ENCODE measurements at regions not wholly inside any gene's neighbourhood (a gene's known extent, or its start where the extent isn't known, plus 50 kb on each side); places are given as distances from the start of the nearest gene placed in this dataset.

DNA sequence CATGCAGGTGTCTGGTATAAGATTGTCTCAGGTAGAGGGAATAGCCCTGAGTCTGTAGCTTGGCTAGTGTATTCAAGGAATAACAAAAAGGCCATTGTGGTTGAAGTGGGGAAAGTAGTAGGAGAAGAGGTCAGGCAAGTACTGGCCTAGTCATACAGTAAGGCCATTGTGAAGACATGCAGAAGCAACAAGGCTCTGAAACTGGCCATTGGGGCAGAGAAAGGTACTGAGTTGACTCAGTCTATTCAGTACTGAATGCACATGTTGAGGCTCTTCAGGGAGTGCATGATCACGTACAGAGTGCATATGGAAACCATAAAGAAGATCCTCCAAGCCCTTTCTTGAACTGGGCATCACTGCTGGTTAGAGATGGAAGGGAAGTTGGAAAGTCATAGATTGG is 477.6 kb downstream of the SOX6 start:
- TF ChIP-seq, protein P1, sequence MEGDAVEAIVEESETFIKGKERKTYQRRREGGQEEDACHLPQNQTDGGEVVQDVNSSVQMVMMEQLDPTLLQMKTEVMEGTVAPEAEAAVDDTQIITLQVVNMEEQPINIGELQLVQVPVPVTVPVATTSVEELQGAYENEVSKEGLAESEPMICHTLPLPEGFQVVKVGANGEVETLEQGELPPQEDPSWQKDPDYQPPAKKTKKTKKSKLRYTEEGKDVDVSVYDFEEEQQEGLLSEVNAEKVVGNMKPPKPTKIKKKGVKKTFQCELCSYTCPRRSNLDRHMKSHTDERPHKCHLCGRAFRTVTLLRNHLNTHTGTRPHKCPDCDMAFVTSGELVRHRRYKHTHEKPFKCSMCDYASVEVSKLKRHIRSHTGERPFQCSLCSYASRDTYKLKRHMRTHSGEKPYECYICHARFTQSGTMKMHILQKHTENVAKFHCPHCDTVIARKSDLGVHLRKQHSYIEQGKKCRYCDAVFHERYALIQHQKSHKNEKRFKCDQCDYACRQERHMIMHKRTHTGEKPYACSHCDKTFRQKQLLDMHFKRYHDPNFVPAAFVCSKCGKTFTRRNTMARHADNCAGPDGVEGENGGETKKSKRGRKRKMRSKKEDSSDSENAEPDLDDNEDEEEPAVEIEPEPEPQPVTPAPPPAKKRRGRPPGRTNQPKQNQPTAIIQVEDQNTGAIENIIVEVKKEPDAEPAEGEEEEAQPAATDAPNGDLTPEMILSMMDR (IDR thresholded peaks at IDR 0.05; ENCODE audit: control insufficient read depth, extremely low read depth, insufficient read depth) = no peak
- no peak overlapping the region for H3K4me3 ChIP-seq (ENCODE audit: low read depth, low read length)
- no peak for DNase-seq (ENCODE audit: low read depth)

DNA sequence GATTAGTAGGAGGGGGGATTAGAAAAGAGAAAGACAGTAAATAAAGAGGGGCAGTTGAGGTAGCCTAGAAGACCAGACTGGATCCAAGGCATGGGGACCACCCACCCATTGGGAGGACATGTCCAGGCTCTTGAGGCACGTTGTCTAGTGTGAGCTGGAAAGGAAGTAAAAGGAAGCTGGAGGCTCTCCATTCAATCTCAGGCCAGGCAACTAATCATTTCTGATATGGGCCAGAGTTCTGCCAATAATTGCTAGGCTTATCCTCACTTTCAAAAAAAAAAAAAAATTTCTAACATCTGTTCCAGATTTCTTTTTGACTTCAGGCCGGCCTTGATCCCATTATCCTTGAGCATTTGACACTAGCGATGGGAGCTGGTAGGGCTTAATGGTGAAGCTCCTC is 476.1 kb downstream of the SOX6 start:
- TF ChIP-seq, protein P1 (IDR thresholded peaks at IDR 0.05; ENCODE audit: control insufficient read depth, extremely low read depth, insufficient read depth) = no peak
- DNase-seq (ENCODE audit: low read depth) = no peak
- no peak overlapping the region for H3K4me3 ChIP-seq (ENCODE audit: low read depth, low read length)

DNA sequence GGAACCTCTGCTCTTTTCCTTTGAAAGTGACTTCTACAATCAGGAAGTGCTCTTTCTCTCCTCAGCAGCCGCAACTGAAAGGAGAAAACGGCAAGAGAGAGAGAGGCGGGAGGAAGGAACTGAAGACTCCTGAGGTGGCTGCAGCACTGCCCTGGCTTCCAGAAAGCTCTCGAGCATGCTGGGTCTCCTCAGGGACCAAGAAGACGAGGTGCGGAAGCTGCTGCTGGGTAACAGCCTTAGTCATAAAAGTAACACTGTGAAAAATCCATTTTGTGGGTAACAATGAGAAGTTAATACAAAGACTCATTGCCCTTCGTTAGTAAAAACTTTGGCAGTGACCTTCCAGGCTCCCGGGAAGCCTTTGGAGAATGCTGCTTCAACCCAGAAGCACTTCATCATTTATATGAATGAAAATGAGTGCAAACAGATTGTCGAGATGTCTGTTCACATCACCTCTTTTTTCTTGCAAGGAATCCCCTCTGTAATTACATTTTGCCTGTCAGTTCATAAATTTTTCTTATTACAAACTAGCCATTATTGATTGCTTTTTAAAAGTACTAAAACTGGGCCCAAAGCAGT is 473.4 kb downstream of the SOX6 start:
- DNase-seq (ENCODE audit: low read depth) = no peak
- TF ChIP-seq, protein P1 (IDR thresholded peaks at IDR 0.05; ENCODE audit: control insufficient read depth, extremely low read depth, insufficient read depth) = no peak
- H3K4me3 ChIP-seq (ENCODE audit: low read depth, low read length) = no peak overlapping the region

DNA sequence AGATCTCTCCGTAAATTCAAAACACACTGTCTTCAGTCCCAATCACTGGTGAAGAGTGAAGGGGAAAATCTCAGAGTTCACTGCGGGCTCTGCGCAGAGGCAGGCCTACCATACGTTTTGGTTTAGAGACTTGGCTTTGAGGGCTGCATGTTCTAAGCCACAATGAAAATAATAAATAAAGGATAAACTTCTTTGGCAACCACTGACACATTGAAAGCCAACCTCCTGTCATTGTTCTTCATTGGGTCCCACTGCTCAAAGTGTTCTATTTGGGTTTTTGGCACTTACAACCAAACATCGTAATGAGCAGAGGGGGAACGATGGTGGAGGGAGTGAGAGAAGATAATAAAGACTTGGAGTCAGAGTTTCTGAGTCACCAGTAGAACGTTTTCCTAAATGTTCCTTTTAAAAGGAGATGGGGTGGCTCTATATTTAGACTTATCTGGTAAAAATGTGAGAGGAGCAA is 472.9 kb downstream of the SOX6 start:
- TF ChIP-seq, protein P1 (IDR thresholded peaks at IDR 0.05; ENCODE audit: control insufficient read depth, extremely low read depth, insufficient read depth) = no peak
- no peak for DNase-seq (ENCODE audit: low read depth)
- no peak overlapping the region for H3K4me3 ChIP-seq (ENCODE audit: low read depth, low read length)

DNA sequence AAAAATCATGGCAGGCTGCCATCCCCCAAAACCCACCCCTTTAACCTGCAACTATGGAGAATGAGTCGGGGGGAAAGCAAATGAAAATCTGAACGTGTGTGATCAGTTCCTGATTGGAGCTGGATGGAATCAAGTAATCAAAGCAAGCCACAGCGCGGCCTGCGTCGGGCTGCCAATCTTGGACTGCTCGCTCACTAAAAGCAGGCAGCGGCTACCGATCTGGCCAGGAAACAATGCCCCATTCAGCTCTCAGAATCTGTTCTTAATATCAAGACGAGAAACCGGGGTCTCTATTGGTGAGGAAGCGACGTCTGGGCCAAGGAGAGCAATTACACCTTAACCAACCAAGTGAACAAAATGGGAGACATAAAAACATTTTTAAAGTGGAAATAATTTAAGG is 472.2 kb downstream of the SOX6 start:
- no peak overlapping the region for H3K4me3 ChIP-seq (ENCODE audit: low read depth, low read length)
- TF ChIP-seq, protein P1 (IDR thresholded peaks at IDR 0.05; ENCODE audit: control insufficient read depth, extremely low read depth, insufficient read depth) = no peak
- DNase-seq (ENCODE audit: low read depth) = no peak

DNA sequence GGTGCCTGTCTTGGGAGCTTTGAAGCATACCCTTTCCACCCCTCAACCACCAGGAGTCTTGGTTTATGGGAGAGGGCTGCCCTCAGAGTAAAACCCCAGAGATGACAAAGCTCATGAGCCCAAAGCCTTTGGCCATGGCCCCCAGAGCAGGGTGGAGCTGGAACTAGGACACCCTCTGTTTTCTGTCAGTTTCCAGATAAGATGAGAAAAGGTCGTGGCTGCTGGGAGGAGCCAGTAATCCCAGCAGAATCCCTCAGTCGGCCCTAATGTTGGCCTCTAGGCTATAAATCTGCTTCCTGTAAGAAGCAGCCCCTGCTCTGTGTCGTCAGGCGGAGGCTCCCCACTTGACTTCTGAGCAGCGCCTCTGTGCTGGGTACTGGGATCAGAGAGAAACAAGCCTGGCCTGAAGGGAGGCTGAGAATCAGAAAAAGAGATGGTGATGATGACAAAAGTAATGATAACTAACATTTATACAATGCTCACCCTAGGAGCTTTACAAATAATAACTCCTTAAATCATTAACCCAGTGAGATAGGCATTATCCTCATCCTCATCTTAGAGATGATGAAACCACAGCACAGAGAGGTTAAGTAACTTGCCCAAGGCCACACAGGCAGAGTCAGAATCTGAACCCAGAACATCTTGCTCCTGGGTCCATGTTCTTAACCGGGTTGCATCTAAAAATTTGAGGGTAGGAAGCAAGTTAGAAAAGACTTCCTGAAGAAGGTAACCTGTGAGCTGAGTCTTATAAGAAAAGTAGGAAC is 471.4 kb downstream of the SOX6 start:
- TF ChIP-seq, protein P1 (IDR thresholded peaks at IDR 0.05; ENCODE audit: control insufficient read depth, extremely low read depth, insufficient read depth) = no peak
- DNase-seq (ENCODE audit: low read depth) = no peak
- H3K4me3 ChIP-seq (ENCODE audit: low read depth, low read length) = no peak overlapping the region
